HG02571 (cell line): ENCODE measurements at regions not wholly inside any gene's neighbourhood (a gene's known extent, or its start where the extent isn't known, plus 50 kb on each side); places are given as distances from the start of the nearest gene placed in this dataset.

Experiments used
- ATAC-seq: cut with Tn5 transposase; IDR thresholded peaks from one replicate; pipeline ENCODE4 v1.9.1; 2021; ENCODE audit warnings: mild to moderate bottlenecking, moderate library complexity; ENCODE audit not compliant: unreplicated experiment

DNA sequence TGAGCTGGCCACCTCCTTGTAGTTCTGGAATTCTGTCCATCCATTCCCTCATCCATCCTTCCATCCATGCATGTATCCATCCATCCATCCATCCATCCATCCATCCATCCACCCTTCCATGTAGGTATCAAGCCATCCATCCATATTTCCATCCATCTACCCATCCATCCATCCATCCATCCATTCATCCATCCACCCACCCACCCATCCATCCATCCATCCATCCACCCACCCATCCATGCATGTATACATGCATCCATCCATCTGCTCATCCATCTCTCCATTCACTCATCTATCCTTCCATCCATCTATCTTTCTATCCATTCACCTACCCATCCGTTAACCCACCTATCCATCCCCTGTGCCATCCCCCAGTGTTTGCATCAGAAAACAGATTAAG, 153.6 kb upstream of the STX18 start:
- no peak for ATAC-seq

DNA sequence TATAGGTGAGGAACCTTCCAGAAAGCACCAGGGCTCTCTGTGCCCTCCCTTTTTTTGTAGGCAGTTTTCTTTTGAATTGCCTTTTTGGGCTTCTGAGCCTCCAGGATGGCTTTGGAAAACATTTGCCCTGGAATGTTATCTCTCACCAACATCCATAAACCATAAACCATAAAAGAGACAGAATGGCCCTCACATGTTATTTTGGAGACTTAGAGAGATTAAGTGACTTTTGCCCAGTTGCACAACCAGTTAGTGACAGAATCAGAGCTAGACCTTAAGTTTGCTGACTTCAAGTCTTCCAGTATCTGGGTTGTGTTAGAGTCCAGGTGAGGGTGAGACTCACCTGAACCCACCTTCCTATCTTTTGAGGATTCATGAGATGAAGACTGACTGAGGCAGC, 153.0 kb upstream of the STX18 start:
- ATAC-seq = no peak

- ATAC-seq = no peak
Observed at GRCh38 chr4:4694296-4694772, 152.5 kb upstream of the STX18 start.

GRCh38 chr4:4693755-4694295, 152.0 kb upstream of the STX18 start:
- no peak for ATAC-seq

DNA sequence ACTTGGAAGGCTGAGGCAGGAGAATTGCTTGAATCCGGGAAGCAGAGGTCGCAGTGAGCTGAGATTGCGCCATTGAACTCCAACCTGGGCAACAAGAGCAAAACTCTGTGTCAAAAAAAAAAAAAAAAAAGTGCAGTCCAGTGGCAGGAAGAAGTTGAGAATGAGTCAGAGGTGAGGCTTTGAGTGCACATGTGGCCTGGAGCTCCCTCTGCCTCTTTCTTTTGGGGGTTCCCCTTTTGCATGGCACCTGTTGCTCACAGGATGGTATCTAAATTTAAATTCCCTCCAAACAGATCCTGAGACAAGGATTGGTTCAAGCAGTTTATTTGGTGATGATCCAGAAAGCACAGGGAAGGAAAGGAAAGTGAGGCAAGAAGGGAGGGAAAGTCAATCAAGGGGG, 151.4 kb upstream of the STX18 start:
- ATAC-seq = peak; percentile 55

- ATAC-seq = no peak
Observed at GRCh38 chr4:4690854-4691253, 149.0 kb upstream of the STX18 start.

- ATAC-seq = peak; percentile 65
Observed at GRCh38 chr4:4689694-4690440, 148.0 kb upstream of the STX18 start.

DNA sequence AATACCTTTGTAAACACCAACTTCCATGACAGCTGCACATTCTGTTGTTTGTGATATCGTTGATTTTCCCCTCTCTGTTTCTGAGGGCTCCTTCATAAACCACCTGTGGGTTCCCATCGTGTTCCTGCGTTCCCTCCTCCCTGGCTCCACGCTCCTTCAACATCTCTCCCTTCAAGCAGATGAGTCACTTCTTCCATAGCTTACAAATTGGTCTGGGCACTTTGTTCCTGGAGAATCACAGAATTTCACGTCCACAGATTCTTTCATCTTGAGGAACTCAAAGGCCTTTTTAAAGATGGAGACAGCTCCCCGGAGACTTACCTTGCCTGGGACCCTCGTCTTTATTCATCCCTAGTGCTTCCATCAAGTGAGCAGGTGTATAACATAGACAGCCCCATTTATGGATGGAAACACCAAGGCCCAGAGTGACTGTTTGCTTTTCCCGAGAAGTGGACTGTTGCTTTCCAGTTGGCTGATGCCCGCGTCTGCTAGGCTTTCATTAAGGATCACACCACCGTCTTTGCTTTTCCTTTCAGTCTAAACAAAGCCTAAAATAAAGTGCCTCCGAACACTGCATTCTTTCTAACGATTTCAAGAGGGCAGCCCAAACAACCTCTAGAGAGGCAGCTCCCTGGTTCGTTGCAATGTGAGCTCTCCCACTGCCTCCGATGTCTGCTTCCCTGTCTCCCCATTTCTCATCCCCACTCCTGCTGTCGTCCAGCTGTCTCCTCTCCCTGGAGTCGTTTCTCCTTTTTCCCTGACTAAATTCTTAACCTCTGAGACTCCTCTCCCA, 146.3 kb upstream of the STX18 start:
- ATAC-seq = no peak

DNA sequence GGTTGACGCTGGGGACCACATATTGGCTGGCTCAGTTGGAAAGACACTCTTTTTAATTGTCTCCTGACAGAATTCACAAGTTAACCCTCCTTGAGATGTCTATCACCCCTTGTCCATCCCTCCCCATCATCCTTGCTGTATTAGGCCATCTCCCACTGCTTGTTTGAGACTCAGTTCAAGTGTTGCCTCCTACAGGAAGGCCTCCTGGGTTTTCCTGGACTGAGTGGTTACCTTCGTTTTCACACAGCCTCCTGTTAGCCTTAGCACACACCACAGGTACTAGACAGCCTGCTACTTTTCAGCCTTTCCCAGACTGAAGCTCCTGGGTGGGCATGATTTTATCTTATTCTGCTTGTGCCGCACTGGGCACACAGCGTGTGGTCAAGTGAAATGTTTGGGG, 145.3 kb upstream of the STX18 start:
- ATAC-seq = no peak

- ATAC-seq = no peak
Observed at GRCh38 chr4:4685810-4686795, 144.3 kb upstream of the STX18 start.

- no peak for ATAC-seq
Observed at GRCh38 chr4:4681653-4682052, 139.8 kb upstream of the STX18 start.

DNA sequence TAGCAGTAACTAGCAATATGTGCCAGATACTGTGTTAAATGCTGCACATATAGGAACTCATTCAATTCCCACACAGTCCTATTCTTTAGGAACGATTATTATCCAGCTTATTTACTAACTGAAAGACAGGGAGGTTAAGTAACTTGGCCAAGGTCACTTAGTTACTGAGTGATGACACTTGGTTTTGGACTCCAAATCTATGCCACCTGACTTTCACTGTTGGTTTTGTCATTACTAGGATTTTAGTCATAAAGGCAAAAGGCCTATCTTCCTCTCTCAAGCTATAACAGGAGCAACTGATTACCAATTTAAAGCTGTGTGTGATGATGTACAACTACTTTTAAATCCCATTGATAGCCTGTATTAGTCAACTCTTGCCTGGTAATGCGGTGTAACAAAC, 138.9 kb upstream of the STX18 start:
- ATAC-seq = no peak

GRCh38 chr4:4680243-4680642, 138.4 kb upstream of the STX18 start:
- no peak for ATAC-seq

DNA sequence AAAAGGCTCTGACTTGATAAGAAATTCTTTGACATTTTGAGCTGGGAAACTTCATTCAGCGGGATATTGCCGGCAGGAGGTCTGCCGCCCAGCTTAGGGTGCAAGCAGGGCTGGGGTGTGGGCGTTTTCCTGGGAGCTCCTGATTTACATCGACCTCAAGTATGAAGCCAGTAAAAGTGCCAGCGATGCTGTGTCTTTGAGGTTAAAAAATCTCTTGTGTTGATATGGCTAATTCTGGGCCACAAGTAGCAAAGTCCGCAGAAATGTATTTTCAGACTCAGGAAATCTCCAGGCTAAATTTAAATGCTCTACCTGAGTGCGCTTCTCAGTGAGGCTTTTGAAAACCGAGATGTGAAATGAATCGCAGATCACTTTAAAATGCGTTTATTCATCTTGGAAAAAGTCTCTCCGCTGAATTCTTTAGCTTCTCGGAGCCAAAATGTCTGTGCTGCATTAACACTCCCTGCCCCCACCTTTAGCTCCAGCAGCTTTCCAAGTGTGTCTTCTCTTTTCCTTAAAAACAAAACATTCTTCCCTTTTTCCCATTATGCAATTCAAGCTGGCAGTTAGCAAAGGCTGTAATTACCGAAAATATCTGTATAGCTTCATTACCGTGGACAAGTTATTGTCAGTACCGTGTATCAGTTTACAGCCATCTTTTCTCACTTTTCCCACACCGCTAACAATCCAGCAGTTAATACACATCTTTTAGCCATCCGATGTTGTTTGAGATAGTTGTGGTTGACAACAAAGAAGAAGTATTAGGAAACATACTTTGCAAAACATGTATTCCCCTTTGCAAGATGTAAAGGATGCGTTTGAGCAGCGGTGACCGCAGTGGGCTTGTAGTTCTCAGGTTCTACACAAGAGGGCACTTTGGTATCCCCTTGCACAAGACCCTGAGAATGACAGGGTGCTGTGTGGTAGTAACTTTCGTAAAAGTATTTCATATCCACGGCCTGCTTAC, 136.0 kb upstream of the STX18 start:
- ATAC-seq = no peak

GRCh38 chr4:4675641-4676040, 133.8 kb upstream of the STX18 start:
- ATAC-seq = no peak

- ATAC-seq = no peak
Observed at GRCh38 chr4:4675051-4675581, 133.3 kb upstream of the STX18 start.

DNA sequence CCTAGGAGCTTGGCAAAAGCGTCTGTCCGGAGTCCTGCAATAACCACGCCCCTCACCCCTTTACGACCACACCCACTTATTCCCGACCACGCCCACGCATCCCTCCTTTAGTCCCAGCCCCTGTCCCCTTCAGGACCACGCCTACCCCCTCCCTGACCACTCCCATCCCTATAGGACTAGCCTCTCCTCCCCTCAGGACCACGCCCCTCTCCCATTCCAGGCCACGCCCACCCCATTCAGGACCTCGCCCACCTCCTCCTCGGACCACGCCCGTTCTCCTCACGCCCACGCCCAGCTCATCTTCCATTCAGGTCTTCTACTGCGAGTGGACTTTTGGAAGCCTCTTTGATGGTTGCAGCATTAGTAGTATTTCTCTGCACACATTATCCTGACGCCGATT, 131.2 kb upstream of the STX18 start:
- no peak for ATAC-seq

DNA sequence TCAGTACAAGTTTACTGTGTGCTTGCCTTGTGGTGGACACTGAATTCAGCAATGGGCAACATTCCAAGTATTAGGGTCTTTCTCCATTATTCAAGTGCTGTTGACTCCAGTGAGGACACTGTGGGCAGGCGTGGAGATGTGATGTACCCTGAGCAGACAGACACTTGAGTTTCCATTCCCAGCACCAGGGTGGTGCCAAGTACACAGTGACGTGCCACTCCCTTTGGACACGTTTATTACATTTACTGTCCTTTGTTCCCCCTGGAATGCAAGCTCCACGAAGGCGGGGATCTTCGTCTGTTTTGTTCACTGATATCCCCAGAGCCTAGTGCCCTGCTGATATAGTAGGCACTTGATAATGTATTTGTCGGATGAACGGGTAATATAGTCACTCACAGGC, 130.6 kb upstream of the STX18 start:
- ATAC-seq = no peak

- ATAC-seq = no peak
Observed at GRCh38 chr4:4671774-4672349, 130.0 kb upstream of the STX18 start.
